GM19468 (cell line): ENCODE measurements at regions not wholly inside any gene's neighbourhood (a gene's known extent, or its start where the extent isn't known, plus 50 kb on each side); places are given as distances from the start of the nearest gene placed in this dataset.
A peak's percentile ranks its signal among the peaks of the same experiment; 100 is the strongest.

Experiments used
- ATAC-seq: cut with Tn5 transposase; IDR thresholded peaks from one replicate; pipeline ENCODE4 v1.9.1; 2021; ENCODE audit warnings: mild to moderate bottlenecking, moderate library complexity, moderate number of reproducible peaks; ENCODE audit not compliant: unreplicated experiment; ENCODE audit errors: extremely low read depth

DNA sequence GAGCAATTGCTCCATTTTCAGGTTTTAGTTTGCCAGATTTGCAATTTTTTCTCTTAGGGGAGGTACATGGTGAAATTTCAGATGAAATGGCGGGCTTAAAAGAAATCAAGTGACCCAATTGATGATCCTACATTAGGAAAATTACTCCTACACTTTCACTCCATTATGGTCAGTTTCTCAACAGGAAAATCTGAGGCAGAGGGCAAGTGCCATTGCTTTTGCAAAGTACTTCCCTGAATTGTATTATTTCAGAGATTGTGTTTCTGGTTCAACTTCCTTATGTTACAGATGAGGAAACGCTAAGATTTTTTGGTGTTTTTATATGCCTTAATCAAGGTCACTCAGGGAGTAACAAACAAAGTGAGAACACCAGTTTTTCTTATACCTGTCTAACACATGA lies 302.2 kb downstream of the ARAP2 start:
- ATAC-seq: no peak

DNA sequence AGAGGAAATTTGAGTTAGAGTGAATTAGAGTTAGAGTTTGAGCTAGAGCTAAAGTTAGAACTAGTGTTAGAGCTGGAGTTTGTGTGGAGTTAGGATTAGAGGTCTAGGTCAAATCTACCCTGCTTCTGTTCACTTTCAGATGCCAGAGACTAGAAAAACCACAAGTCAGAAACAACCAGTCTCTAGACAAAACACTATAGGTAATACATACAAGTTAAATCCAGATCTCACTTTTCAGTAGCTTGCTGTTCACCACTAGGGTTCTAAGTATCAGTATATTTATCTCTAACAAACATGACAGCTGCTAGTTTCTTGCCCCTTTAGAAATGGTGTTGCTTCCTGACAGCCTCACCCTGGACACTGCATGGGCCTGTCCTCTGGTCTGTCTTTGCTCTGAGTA lies 300.7 kb downstream of the ARAP2 start:
- no peak for ATAC-seq

DNA sequence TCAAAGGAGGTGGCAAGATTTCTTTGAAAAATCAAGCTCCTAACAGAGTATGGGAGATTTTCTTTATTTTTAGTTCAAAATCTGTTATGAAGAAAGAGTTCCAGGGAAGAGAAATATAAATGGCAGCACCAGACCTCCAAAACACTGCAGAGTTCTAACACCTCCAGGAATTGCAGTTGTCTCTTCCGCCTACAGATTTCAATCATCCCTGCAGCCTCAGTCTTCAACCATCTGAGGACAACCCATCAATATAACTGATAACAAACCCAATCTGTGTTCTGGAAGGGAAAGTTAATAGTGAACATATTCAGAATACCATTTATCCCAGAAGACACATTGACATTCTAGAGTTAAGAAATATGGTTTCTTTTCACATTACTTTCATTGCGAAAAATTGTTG lies 296.1 kb downstream of the ARAP2 start:
- ATAC-seq: no peak

- ATAC-seq: no peak
Observed at GRCh38 chr4:35950442-35950841, 293.9 kb downstream of the ARAP2 start.

DNA sequence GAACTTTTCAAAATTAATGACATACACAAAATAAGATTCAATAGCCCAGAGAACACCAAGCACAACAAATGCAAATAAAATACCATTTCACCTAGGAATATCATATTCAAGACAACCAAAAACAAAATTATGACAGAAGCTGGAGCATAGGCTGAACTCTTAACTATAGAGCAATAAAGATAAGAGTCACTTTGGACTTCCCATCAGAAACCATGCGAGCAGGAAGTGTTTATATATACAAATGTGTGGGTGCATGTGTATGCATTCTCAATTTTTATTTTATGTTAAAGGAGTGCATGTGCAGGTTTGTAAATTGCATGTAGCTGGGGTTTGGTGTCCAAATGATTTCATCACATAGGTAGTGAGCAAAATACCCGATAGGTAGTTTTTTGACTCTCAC lies 291.6 kb downstream of the ARAP2 start:
- no peak for ATAC-seq

- no peak for ATAC-seq
Observed at GRCh38 chr4:35963383-35963782, 280.9 kb downstream of the ARAP2 start.

DNA sequence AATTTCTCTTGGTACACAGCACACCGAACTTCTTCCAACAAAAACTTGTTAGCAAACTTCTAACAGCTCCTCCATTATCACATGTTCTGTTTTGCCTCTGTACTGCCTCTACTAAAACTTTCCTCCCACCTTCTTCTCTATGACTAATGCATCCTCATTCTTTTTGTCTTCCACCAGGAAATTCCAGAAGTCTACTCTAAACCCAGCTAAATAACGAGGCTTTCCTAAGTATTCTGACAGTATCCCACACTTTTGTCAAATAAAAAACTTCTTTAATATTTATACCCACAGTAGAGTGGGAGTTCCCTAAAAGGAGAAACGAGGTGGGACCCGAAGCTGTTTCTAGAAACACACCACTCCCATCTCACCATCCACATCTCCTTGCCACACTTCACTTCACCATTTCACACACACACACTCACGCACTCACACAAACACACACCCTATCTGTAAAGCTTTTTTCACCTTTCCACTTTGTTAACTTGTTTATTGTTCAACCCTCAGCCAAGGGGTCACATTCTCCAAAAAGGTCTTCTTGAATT lies 280.3 kb downstream of the ARAP2 start:
- ATAC-seq: no peak

GRCh38 chr4:35965300-35965699 lies 279.0 kb downstream of the ARAP2 start:
- ATAC-seq: no peak

DNA sequence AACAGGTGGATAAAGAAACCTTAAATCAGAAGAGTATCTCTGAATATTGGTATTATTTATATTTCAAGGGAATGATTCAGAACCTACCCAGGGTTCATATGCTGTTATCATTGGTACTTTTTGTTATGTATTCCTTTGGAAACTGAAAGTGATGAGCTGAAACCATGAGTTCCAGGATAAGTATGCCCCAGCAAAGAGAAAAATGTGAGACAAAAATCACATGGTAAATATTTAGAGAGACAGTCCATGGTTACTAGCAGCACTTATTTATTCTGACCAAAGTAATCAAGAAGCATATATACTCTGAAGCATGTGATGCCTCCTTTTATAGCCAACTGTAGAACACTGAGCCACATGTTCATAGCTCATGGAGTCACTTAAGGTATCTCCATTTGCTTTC lies 277.7 kb downstream of the ARAP2 start:
- no peak for ATAC-seq

DNA sequence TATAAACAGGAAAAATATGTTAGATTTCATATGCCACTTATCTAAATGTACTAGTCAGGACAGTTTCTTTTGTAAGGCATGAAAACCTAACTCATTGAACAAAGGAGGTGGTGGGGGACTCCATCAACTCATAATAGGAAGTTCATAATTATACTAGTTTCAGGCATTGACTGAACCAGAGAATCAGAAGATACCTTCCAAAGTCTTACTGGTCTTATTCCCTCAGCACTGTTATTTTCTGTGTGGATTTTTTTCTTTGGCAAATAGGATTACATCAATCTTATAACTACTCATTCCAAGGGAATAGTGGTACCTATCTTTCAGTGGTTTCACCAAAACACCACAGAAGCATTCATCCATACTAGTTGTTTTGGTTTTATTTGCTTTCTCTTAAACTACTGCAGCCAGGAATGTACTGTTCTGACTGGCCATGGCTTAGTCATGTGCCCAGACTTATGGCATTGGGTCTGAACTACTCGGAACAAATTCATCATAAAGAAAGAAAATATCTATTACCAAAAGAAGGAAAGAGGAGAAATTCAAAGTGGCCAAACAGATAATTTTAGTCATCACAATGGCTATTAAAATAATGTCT lies 273.9 kb downstream of the ARAP2 start:
- peak; percentile 35 for ATAC-seq

DNA sequence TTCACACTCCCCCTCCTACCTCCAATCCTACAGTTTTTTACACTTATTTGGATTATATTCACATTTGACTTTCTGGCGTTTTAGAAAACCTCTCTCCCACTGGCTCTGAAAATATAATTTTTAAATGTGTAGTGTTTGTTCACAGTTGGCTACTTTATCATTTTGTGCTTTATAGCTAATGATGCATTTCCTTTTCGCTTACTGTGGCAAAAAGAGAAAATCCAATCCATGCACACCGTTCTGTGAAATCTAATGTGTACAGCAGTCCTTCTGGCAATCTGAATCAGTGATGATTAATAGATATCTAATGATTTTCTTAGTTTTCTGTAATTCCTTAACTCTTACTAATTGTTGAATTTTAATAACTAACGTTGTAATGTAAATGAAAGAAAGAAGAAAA lies 271.5 kb downstream of the ARAP2 start:
- ATAC-seq: no peak

DNA sequence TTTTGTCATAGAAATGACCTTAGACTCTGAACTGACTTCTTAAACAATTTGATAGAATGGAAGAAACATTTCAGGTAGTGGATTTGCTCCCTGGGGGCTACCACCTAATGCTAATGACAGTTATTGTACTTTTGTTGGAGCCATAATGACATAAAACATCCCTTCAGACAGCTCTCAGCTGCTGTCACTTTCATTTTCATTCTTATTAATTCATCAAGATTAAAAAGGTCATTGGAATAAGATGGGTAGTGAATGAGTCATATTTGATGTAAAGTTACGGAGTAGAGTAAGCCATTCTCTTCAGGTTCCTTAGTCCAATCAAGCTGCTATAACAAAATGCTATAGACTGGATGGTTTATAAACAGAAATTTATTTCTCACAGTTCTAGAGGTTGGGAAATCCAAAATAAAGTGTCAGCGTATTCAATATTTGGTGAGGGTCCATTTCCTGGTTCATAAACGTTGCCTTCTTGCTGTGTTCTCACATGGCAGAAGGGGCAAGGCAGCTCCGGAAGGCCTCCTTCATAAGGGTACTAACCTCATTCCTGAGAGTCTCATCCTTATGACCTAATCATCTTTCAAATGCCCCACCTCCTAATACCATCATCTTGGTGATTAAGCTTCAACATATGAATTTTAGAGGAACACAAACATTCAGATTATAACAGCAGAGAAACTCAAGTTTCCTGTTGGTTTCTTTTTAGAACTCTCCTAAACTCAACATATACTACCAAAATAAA lies 268.5 kb downstream of the ARAP2 start:
- ATAC-seq: peak; percentile 25

- no peak for ATAC-seq
Observed at GRCh38 chr4:35978551-35978950, 265.8 kb downstream of the ARAP2 start.

GRCh38 chr4:35982318-35982717 lies 262.0 kb downstream of the ARAP2 start:
- ATAC-seq: no peak

DNA sequence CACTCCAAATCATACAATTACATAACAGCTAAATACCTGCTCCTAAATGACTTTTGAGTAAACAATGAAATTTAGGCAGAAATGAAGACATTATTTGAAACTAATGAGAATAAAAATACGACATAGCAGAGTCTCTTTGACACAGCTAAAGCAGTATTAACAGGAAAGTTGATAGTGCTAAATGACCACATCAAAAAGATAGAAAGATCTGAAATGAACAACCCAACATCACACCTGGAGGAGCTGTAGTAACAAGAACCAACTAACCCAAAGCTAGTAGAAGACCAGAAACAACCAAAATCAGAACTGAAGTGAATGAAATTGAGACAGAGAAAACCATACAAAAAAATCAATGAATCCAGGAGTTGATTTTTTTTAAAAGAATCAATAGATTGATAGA lies 257.8 kb downstream of the ARAP2 start:
- no peak for ATAC-seq

- ATAC-seq: no peak
Observed at GRCh38 chr4:35993606-35994005, 250.7 kb downstream of the ARAP2 start.

DNA sequence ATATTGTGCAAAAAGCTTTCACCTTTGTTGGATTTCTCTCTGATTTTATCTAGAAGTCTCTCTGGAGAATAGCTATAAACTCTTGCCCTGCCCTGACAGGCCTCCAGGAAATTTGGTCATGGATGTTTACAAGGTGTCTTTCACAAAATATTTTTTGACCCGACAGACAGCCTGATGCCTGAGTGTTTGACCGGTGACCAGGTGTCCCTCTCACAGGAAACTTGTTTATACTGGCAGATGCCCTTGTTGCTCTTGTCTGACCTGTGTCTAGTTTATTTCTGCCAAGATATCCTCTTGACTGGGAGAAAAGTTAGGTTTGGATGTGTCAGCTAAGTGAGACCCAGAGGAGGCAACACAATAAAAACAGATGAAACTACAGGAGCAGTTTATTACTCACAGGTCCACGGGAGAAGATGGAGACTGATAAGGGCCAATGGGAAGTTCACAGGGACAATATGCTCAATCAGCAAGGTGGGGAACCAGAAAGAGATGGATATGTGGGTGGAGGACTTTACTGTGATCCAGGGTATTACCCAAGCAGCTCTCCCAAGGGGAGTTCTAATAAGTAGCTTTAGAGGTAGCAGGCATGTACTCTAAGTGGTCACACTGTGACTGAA lies 243.3 kb downstream of the ARAP2 start:
- ATAC-seq: no peak

- ATAC-seq: no peak
Observed at GRCh38 chr4:36003051-36003450, 241.3 kb downstream of the ARAP2 start.

GRCh38 chr4:36004204-36004851 lies 240.0 kb downstream of the ARAP2 start:
- no peak for ATAC-seq

DNA sequence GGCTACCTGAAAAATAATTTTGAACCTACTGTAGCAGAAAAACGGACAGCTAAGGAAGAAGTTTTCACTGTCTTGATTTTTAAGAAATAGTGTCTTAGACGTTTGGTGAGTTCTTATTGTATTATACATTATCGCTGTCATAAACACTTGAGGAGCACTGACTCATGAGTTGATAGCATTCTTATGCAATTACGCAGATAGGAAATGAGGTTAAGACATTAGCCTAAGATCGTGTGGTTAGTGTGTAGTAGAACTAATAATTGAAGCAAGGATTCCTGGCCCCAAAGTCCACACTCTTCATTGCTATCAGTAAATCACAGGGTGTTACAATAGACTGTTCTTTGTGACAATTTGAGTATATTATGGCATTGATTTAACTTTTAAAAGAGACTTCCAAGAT lies 238.1 kb downstream of the ARAP2 start:
- no peak for ATAC-seq

DNA sequence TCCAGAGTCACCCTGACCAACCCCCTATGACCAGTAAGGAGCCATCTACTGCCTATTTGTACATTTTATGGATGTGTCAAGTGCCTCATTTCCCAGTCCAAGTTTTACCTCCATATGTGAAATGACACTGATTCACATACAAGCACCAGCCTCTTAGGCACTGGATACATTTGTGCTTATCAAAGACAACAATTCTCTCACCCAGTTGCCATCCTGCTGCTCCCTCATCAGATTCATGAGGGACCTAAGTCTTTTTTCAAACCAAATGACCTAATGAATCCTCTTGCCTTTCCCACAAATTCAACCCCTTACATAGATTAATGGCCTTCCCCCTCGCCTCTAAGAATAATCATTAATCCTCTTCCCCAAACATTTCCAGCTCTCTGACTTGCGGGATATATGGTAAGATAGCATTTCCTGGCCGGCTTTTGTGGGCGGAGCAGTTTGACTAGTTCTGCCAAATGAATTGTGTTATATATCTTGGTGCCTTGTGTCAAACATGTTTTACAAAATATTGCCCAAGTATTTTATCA lies 233.9 kb downstream of the ARAP2 start:
- ATAC-seq: no peak
